AG04449 (cell line): ENCODE measurements at regions not wholly inside any gene's neighbourhood (a gene's known extent, or its start where the extent isn't known, plus 50 kb on each side); places are given as distances from the start of the nearest gene placed in this dataset.

Source experiments
- CTCF ChIA-PET: fragments of 350-600 bp; formaldehyde crosslinking; extraction: SDS; loops from one replicate; lab custom pipeline; 2021; ENCODE audit warnings: antibody characterized with exemption; lab: Yijun Ruan, JAX
- POLR2A ChIA-PET: fragments of 400-600, 350-600 bp; formaldehyde crosslinking; extraction: SDS; loops from one replicate; lab custom pipeline; 2020; ENCODE audit warnings: antibody characterized with exemption, inconsistent platforms; lab: Yijun Ruan, JAX
- DNase-seq: peaks from one replicate; pipeline ENCODE4 v3.0.0-alpha.2; 2010; ENCODE audit warnings: low read depth, low spot score
- H3K4me3 ChIP-seq: 2 replicates; pipeline ENCODE4 v1.5.1; 2011; ENCODE audit warnings: low read depth, mild to moderate bottlenecking, control low read depth, low read length
- TF ChIP-seq, protein P1 (sequence below): IDR thresholded peaks from one replicate; pipeline ENCODE4 v1.5.1; 2011; ENCODE audit warnings: mild to moderate bottlenecking, moderate library complexity, low read length, control low read depth, inconsistent platforms; ENCODE audit not compliant: insufficient read depth; ENCODE audit errors: missing control alignments

DNA sequence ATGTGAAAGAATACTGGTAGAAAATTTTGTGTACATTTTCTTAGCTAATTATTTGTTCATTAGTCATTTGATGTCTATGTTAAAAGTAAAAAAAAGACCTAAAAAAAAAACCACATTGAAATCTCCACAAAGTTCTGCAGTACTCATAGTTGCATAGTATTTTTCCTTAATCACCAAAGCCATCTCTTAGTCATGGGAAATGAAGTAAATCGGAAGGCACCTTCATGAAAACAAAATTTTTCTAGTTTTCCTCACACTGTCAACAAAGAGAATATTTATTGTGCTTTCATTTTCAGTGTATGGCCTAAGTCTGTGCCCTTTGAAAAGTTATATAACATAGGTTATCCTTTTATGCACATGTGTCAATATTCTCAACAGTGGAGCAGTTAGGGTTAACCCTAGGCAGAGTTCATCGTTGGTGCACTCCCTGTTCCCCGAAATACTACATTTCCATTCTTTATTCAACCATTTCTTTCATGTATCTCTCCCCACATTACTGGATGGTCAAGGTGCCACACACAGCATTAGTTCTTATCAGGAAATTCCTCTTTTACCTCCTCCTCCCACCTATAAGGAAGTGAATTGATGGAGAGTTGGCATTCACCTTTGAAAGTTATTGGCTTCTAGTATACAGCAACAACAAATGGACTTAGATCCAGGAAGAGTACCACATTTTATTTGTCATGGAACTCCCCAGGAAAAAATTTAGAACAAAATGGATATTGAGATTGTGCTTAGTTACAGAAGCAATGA is 93.1 kb downstream of the NUDT12 start:
- TF ChIP-seq, protein P1, sequence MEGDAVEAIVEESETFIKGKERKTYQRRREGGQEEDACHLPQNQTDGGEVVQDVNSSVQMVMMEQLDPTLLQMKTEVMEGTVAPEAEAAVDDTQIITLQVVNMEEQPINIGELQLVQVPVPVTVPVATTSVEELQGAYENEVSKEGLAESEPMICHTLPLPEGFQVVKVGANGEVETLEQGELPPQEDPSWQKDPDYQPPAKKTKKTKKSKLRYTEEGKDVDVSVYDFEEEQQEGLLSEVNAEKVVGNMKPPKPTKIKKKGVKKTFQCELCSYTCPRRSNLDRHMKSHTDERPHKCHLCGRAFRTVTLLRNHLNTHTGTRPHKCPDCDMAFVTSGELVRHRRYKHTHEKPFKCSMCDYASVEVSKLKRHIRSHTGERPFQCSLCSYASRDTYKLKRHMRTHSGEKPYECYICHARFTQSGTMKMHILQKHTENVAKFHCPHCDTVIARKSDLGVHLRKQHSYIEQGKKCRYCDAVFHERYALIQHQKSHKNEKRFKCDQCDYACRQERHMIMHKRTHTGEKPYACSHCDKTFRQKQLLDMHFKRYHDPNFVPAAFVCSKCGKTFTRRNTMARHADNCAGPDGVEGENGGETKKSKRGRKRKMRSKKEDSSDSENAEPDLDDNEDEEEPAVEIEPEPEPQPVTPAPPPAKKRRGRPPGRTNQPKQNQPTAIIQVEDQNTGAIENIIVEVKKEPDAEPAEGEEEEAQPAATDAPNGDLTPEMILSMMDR, result no peak
- no peak overlapping the region for H3K4me3 ChIP-seq
- ChIA-PET CTCF (interaction anchor here (1.0 kb wide), 1 partner anchor 237 kb away, joined by 4 read pairs; no protein-coding TSS in a partner anchor), POLR2A (no interaction called here)
- DNase-seq, result no peak

DNA sequence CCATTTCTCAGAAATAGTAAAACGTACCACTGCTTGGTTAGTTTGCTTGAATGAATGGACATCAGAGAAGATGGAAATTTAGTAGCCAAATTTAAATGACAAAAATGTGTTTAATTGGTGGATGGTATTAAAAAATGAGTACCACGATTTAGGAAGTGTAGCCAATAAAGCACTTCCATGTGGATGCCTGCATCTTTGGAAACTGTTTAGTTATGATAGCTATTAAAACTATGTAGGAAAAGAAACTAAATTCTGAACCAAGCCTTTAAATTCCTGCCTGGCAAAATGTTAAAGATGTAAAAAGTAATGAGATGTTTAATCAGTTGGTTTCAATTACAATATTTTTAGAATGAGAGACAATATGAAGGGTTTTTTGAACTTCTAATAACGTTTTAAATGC is 94.8 kb downstream of the NUDT12 start:
- ChIA-PET CTCF (no interaction called here), POLR2A (no interaction called here)
- TF ChIP-seq, protein P1, result no peak
- no peak overlapping the region for H3K4me3 ChIP-seq
- no peak for DNase-seq

DNA sequence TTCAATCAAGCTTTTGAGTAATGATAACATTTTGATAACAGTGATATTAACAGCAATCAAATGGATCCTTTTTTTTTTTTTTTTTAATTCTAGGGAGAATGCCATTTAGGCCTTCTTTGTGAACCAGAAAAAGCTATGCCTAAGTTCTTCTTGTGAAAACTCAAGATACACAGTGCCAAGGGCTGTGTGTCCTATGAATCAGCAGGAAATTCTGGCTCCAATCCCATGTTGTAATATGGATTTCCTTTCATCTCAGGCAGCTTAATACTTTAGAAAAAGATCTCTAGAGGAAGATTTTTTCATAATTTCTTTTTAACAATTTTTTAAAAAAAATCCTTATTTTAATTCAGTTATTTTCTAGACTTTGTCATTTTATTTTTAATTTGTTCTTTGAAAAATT is 96.1 kb downstream of the NUDT12 start:
- POLR2A ChIA-PET, result interaction anchor here (0.9 to 3.0 kb wide), 2 partner anchors 18 to 207 kb away, joined by 4 to 15 read pairs; partner anchors contain the start of gene MACIR

DNA sequence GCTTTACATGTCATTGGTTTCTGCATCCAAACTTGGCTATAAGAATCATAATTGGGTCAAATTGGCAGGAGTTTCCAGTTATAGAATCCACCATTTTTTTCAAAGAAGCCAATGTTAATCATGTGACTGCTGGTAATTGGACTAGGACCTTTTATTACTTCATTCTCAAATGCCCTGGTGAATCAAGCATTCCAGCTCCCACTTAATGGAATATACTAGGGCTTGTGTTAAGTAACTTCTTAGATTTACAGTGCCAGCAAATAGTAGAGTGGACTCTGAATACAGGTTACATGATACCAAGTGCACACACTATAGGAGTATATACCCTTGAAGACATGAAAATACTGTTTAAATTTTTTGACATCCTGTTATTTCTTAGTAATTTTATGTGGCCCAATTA is 96.7 kb downstream of the NUDT12 start:
- TF ChIP-seq, protein P1, result no peak
- no peak for DNase-seq
- ChIA-PET POLR2A (interaction anchor here (0.9 to 3.0 kb wide), 3 partner anchors 17 to 207 kb away, joined by 3 to 15 read pairs (median 4); partner anchors contain the start of gene MACIR), CTCF (interaction anchor here (1.0 to 1.6 kb wide), 2 partner anchors 10 to 209 kb away, joined by 3 to 15 read pairs; no protein-coding TSS in a partner anchor)
- no peak overlapping the region for H3K4me3 ChIP-seq

More for the DNA sequence above, 96.1 kb downstream of the NUDT12 start:
- CTCF ChIA-PET, result interaction anchor here (1.0 to 1.6 kb wide), 2 partner anchors 9 to 210 kb away, joined by 3 to 15 read pairs; no protein-coding TSS in a partner anchor
- H3K4me3 ChIP-seq, result no peak overlapping the region
- no peak for DNase-seq
- TF ChIP-seq, protein P1, result no peak

DNA sequence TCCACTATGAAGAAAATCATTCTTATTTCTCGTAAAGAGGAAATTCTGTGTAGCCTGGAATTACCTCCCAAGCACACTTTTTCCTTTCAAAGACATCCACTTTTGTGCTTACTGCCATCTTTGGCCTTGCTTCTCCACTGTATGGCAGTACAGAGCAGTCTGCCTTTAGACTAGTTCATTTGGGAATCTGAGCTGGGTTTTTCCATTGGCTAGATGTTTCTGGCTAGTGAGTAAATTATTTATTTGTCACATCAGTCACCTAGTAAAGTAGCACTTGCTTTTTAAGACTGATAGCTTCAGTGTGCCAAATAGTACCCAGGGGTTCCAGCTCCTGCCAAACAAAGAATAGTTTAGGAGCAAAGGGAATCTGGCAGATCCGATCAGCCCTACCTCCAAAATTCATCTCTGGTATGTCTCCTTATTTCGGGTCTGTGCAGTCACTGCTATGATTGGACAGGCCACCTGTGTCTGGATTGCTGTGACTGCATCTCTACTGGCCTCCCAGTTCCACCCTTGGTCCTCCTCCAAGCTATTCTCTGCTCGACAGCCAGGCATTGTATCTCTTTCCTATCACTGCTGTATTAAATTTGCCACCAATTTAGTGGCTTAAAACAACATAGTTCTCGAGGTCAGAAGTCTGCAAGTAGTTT is 97.6 kb downstream of the NUDT12 start:
- POLR2A ChIA-PET, result interaction anchor here (3.0 kb wide), 1 partner anchor 206 kb away, joined by 15 read pairs; the partner anchor contains the start of gene MACIR
- TF ChIP-seq, protein P1, result no peak
- H3K4me3 ChIP-seq, result no peak overlapping the region
- CTCF ChIA-PET, result interaction anchor here (0.7 to 2.8 kb wide), 9 partner anchors 10 to 240 kb away, joined by 3 to 18 read pairs (median 3); no protein-coding TSS in a partner anchor
- DNase-seq, result no peak
